ENCODE measurements at regions not wholly inside any gene's neighbourhood (a gene's known extent, or its start where the extent isn't known, plus 50 kb on each side); places are given as distances from the start of the nearest gene placed in this dataset.
A peak's percentile ranks its signal among the peaks of the same experiment; 100 is the strongest.

GRCh38 chr20:58106143-58106750 lies 122.2 kb downstream of the ANKRD60 start:
- no peak for TF ChIP-seq CTCF (IDR thresholded peaks at IDR 0.05; ENCODE audit: low read depth, low read length)
- no peak overlapping the region for H3K4me3 ChIP-seq (ENCODE audit: low read depth, low read length)
- in situ Hi-C loops (cut with HindIII; ENCODE audit: low sequenced_read_pairs) = no loop called here
- DNase-seq (ENCODE audit: low read depth, low spot score) = peak; percentile 32

- DNase-seq (ENCODE audit: low read depth, low spot score) = no peak
- TF ChIP-seq CTCF (IDR thresholded peaks at IDR 0.05; ENCODE audit: low read depth, low read length) = no peak
- in situ Hi-C loops (cut with HindIII; ENCODE audit: low sequenced_read_pairs) = no loop called here
- H3K4me3 ChIP-seq (ENCODE audit: low read depth, low read length) = no peak overlapping the region
Observed at GRCh38 chr20:58103961-58104360, 124.5 kb downstream of the ANKRD60 start.

- in situ Hi-C loops (cut with HindIII; ENCODE audit: low sequenced_read_pairs) = no loop called here
- no peak overlapping the region for H3K4me3 ChIP-seq (ENCODE audit: low read depth, low read length)
- no peak for TF ChIP-seq CTCF (IDR thresholded peaks at IDR 0.05; ENCODE audit: low read depth, low read length)
- no peak for DNase-seq (ENCODE audit: low read depth, low spot score)
Observed at GRCh38 chr20:58103517-58103904, 124.9 kb downstream of the ANKRD60 start.

- peak; percentile 83 for DNase-seq (ENCODE audit: low read depth, low spot score)
- no peak overlapping the region for H3K4me3 ChIP-seq (ENCODE audit: low read depth, low read length)
- in situ Hi-C loops (cut with HindIII; ENCODE audit: low sequenced_read_pairs) = no loop called here
- no peak for TF ChIP-seq CTCF (IDR thresholded peaks at IDR 0.05; ENCODE audit: low read depth, low read length)
Observed at GRCh38 chr20:58102744-58103516, 125.5 kb downstream of the ANKRD60 start.

- no peak overlapping the region for H3K4me3 ChIP-seq (ENCODE audit: low read depth, low read length)
- DNase-seq (ENCODE audit: low read depth, low spot score) = peak; percentile 71
- in situ Hi-C loops (cut with HindIII; ENCODE audit: low sequenced_read_pairs) = no loop called here
- TF ChIP-seq CTCF (IDR thresholded peaks at IDR 0.05; ENCODE audit: low read depth, low read length) = no peak
Observed at GRCh38 chr20:58102261-58102660, 126.2 kb downstream of the ANKRD60 start.

- DNase-seq (ENCODE audit: low read depth, low spot score) = no peak
- no peak for TF ChIP-seq CTCF (IDR thresholded peaks at IDR 0.05; ENCODE audit: low read depth, low read length)
- in situ Hi-C loops (cut with HindIII; ENCODE audit: low sequenced_read_pairs) = no loop called here
- no peak overlapping the region for H3K4me3 ChIP-seq (ENCODE audit: low read depth, low read length)
Observed at GRCh38 chr20:58100731-58101356, 127.6 kb downstream of the ANKRD60 start.
